ENCODE measurements at regions not wholly inside any gene's neighbourhood (a gene's known extent, or its start where the extent isn't known, plus 50 kb on each side); places are given as distances from the start of the nearest gene placed in this dataset.

GRCh38 chr12:124097701-124098100 lies 124.7 kb downstream of the ZNF664 start:
- no peak for TF ChIP-seq CTCF (IDR thresholded peaks at IDR 0.05)
- peaks cover 9% of the 10 kb centered on the region for H3K27me3 Mint-ChIP-seq
- H3K36me3 Mint-ChIP-seq (ENCODE audit: low read depth), result no peaks in the 10 kb centered on the region
- intact Hi-C loops (cut with micrococcal nuclease), result no loop called here
- DNase-seq (no peak), ATAC-seq (ENCODE audit: low read depth) (no peak)
- no peak overlapping the region for H3K4me3 Mint-ChIP-seq
- no peaks in the 10 kb centered on the region for H3K9me3 Mint-ChIP-seq
- ChIA-PET CTCF (no interaction called here), POLR2A (no interaction called here)
- no peaks in the 10 kb centered on the region for H3K4me1 Mint-ChIP-seq
- no peak overlapping the region for H3K27ac Mint-ChIP-seq

GRCh38 chr12:124098101-124098757 lies 125.2 kb downstream of the ZNF664 start:
- H3K9me3 Mint-ChIP-seq, result no peaks in the 10 kb centered on the region
- ATAC-seq (ENCODE audit: low read depth), result no peak

GRCh38 chr12:124098887-124099286 lies 125.9 kb downstream of the ZNF664 start:
- ATAC-seq (ENCODE audit: low read depth) (no peak), DNase-seq (no peak)
- Mint-ChIP-seq H3K27ac (no peak overlapping the region), H3K36me3 (ENCODE audit: low read depth) (no peaks in the 10 kb centered on the region), H3K4me1 (no peaks in the 10 kb centered on the region), H3K27me3 (peaks cover 9% of the 10 kb centered on the region), H3K9me3 (no peaks in the 10 kb centered on the region), H3K4me3 (no peak overlapping the region)
- intact Hi-C loops (cut with micrococcal nuclease), result no loop called here
- TF ChIP-seq CTCF (IDR thresholded peaks at IDR 0.05), result no peak
- ChIA-PET CTCF (no interaction called here), POLR2A (no interaction called here)

More at GRCh38 chr12:124098101-124098757, 125.2 kb downstream of the ZNF664 start:
- H3K4me1 Mint-ChIP-seq, result no peaks in the 10 kb centered on the region
- H3K4me3 Mint-ChIP-seq, result no peak overlapping the region
- H3K27ac Mint-ChIP-seq, result no peak overlapping the region
- H3K36me3 Mint-ChIP-seq (ENCODE audit: low read depth), result no peaks in the 10 kb centered on the region
- H3K27me3 Mint-ChIP-seq, result peaks cover 9% of the 10 kb centered on the region
- ChIA-PET POLR2A (no interaction called here), CTCF (no interaction called here)
- no peak for DNase-seq
- intact Hi-C loops (cut with micrococcal nuclease), result no loop called here
- TF ChIP-seq CTCF (IDR thresholded peaks at IDR 0.05), result no peak

- Mint-ChIP-seq H3K36me3 (ENCODE audit: low read depth) (no peaks in the 10 kb centered on the region), H3K9me3 (no peaks in the 10 kb centered on the region), H3K27me3 (peaks cover 9% of the 10 kb centered on the region), H3K4me1 (no peaks in the 10 kb centered on the region), H3K4me3 (no peak overlapping the region), H3K27ac (no peak overlapping the region)
- ATAC-seq (ENCODE audit: low read depth) (no peak), DNase-seq (no peak)
- intact Hi-C loops (cut with micrococcal nuclease), result no loop called here
- TF ChIP-seq CTCF (IDR thresholded peaks at IDR 0.05), result no peak
- ChIA-PET CTCF (no interaction called here), POLR2A (no interaction called here)
Observed at GRCh38 chr12:124099661-124100060, 126.6 kb downstream of the ZNF664 start.

- Mint-ChIP-seq H3K36me3 (ENCODE audit: low read depth) (no peaks in the 10 kb centered on the region), H3K27ac (no peak overlapping the region), H3K4me3 (no peak overlapping the region), H3K9me3 (no peaks in the 10 kb centered on the region), H3K4me1 (no peaks in the 10 kb centered on the region), H3K27me3 (peaks cover 9% of the 10 kb centered on the region)
- POLR2A ChIA-PET, result no interaction called here
- DNase-seq (no peak), ATAC-seq (ENCODE audit: low read depth) (no peak)
- no peak for TF ChIP-seq CTCF (IDR thresholded peaks at IDR 0.05)
- intact Hi-C loops (cut with micrococcal nuclease), result no loop called here
- CTCF ChIA-PET, result no interaction called here
Observed at GRCh38 chr12:124100572-124101178, 127.7 kb downstream of the ZNF664 start.

All from activated B cell treated with CpG ODN at 0.5 μM for 24 hours (primary cell).